Activated CD8-positive, alpha-beta T cell treated with anti-CD3 and anti-CD28 coated beads, Interleukin-2, amount 10 ng/mL, durations not matched to agents 7 days and 5 days (primary cell): ENCODE measurements at regions not wholly inside any gene's neighbourhood (a gene's known extent, or its start where the extent isn't known, plus 50 kb on each side); places are given as distances from the start of the nearest gene placed in this dataset.
"Not testable (repeated sequence)": the region's sequence is repeated elsewhere in the genome, so short reads cannot be mapped to it uniquely, and the experiment has no call there.

ENCODE experiments used
- ATAC-seq: fragments of 150-1000 bp; cut with Tn5 transposase; one replicate; pipeline ENCODE4 v1.10.0; 2021; ENCODE audit warnings: moderate library complexity
- CTCF ChIA-PET: fragments of 350-600 bp; sonication (Branson Sonifier 250); formaldehyde crosslinking; loops from one replicate; lab custom pipeline; 2021; ENCODE audit warnings: antibody characterized with exemption; lab: Charles Lee
- POLR2A ChIA-PET: fragments of 350-600 bp; sonication (Branson Sonifier 250); formaldehyde crosslinking; loops from one replicate; lab custom pipeline; 2021; ENCODE audit warnings: antibody characterized with exemption; lab: Charles Lee
- DNase-seq: peaks from one replicate; pipeline ENCODE4 v3.0.0-alpha.2; 2020
- H3K27ac Mint-ChIP-seq: one replicate; pipeline ENCODE4 v1.8.0; 2021; ENCODE audit warnings: mild to moderate bottlenecking, mixed read lengths
- H3K27me3 Mint-ChIP-seq: one replicate; pipeline ENCODE4 v1.8.0; 2021; ENCODE audit warnings: low read depth, mixed read lengths
- H3K36me3 Mint-ChIP-seq: one replicate; pipeline ENCODE4 v1.8.0; 2021; ENCODE audit warnings: low read depth, mixed read lengths
- H3K4me1 Mint-ChIP-seq: one replicate; pipeline ENCODE4 v1.8.0; 2021; ENCODE audit warnings: low read depth, mixed read lengths
- H3K4me3 Mint-ChIP-seq: one replicate; pipeline ENCODE4 v1.8.0; 2021; ENCODE audit warnings: mild to moderate bottlenecking, mixed read lengths
- H3K9me3 Mint-ChIP-seq: one replicate; pipeline ENCODE4 v1.8.0; 2022; ENCODE audit warnings: mixed read lengths; ENCODE audit not compliant: insufficient read depth

DNA sequence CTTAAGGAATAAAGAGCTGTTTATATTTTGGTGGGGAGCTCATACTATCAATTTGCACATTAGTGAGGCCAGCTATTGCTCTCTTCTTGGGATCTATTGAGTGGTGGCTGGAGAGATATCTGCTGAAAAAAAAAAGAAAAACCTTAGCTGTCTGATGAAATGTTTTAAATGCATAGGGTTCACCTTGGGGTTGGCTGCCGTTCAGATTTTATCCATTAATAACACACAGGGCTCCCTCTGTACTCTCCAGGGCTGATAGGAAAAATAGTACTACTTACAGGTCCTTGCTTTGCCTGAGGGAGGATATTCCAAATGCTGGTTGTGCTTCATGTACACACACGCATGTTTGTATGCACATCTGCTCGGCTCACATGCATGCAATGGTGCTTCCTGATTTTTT is 803.7 kb downstream of the MCTP2 start:
- H3K4me3 Mint-ChIP-seq: no peak overlapping the region
- H3K27me3 Mint-ChIP-seq: no peaks in the 10 kb centered on the region
- no peak for DNase-seq
- POLR2A ChIA-PET: no interaction called here
- ATAC-seq: no peak
- H3K9me3 Mint-ChIP-seq: no peaks in the 10 kb centered on the region
- H3K36me3 Mint-ChIP-seq: no peaks in the 10 kb centered on the region
- no peak overlapping the region for H3K27ac Mint-ChIP-seq
- CTCF ChIA-PET: no interaction called here
- no peaks in the 10 kb centered on the region for H3K4me1 Mint-ChIP-seq

DNA sequence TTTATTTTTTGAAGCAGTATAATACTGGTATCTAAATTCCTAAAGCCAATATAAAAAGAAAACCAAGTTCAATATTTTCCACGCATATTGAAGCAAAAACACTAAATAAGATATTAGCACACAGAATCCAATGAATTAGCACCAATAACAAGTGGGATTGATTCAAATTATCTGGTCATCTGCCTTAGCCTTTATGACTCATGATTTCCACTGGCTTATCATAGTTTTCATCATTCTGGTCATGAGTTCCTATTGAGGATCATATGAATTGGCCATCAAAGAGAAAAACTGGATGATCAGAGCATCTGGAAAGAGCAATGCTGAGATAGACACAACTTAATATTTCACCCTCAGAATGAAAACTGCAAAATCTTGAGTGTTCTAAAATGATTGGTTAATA is 809.9 kb downstream of the MCTP2 start:
- no peaks in the 10 kb centered on the region for H3K36me3 Mint-ChIP-seq
- no peaks in the 10 kb centered on the region for H3K9me3 Mint-ChIP-seq
- no peaks in the 10 kb centered on the region for H3K27me3 Mint-ChIP-seq
- no peak overlapping the region for H3K4me3 Mint-ChIP-seq
- no peak for DNase-seq
- H3K27ac Mint-ChIP-seq: no peak overlapping the region
- H3K4me1 Mint-ChIP-seq: no peaks in the 10 kb centered on the region
- CTCF ChIA-PET: no interaction called here
- POLR2A ChIA-PET: no interaction called here
- ATAC-seq: no peak

DNA sequence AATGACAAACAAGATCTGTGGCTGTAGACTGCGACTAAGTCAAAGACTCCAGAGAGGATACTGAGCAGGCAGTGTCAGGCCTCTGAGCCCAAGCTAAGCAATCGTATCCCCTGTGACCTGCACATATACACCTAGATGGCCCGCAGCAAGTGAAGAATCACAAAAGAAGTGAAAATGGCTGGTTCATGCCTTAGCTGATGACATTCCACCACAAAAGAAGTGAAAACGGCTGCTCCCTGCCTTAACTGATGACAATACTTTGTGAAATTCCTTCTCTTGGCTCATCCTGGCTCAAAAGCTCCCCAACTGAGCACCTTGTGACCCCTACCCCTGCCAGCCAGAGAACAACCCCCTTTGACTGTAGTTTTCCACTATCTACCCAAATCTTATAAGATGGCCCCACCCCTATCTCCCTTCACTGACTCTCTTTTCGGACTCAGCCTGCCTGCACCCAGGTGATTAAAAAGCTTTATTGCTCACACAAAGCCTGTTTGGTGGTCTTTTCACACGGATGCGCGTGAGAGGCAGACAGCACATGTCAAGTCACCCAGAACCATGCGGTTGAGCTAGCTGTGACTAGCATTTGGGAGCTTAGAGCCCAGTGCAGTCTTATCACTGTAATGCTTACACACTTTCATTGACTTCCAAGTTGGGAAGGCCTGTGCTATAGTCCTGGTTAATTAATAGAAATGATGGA is 812.0 kb downstream of the MCTP2 start:
- ATAC-seq: not testable (repeated sequence)

DNA sequence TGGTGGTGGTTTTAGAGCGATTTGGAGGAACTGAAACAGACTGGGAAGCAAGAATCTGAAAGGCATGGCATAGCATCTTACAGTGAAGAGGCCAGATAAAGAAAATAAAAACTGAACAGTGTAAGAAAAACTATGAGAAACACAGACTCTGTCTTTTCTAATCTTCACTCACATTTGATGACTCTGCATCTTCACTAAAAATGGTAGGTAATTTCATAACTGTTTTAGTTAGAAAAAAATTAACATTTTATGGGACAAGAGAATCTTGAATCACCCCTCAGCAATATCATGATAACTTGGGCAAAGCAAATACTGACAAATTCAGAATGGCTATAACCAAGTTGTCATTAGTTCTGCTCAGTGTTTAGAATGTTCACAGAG is 812.6 kb downstream of the MCTP2 start:
- ATAC-seq: no peak
- peaks cover 6% of the 10 kb centered on the region for H3K9me3 Mint-ChIP-seq
- H3K4me3 Mint-ChIP-seq: no peak overlapping the region
- H3K36me3 Mint-ChIP-seq: no peaks in the 10 kb centered on the region
- H3K27ac Mint-ChIP-seq: no peak overlapping the region
- ChIA-PET POLR2A (no interaction called here), CTCF (no interaction called here)
- H3K27me3 Mint-ChIP-seq: no peaks in the 10 kb centered on the region
- H3K4me1 Mint-ChIP-seq: no peaks in the 10 kb centered on the region
- DNase-seq: no peak

More for the DNA sequence above, 812.0 kb downstream of the MCTP2 start:
- POLR2A ChIA-PET, DNase-seq, H3K4me1 Mint-ChIP-seq, H3K36me3 Mint-ChIP-seq, H3K27ac Mint-ChIP-seq, H3K9me3 Mint-ChIP-seq, CTCF ChIA-PET, H3K4me3 Mint-ChIP-seq, H3K27me3 Mint-ChIP-seq: not testable (repeated sequence)

DNA sequence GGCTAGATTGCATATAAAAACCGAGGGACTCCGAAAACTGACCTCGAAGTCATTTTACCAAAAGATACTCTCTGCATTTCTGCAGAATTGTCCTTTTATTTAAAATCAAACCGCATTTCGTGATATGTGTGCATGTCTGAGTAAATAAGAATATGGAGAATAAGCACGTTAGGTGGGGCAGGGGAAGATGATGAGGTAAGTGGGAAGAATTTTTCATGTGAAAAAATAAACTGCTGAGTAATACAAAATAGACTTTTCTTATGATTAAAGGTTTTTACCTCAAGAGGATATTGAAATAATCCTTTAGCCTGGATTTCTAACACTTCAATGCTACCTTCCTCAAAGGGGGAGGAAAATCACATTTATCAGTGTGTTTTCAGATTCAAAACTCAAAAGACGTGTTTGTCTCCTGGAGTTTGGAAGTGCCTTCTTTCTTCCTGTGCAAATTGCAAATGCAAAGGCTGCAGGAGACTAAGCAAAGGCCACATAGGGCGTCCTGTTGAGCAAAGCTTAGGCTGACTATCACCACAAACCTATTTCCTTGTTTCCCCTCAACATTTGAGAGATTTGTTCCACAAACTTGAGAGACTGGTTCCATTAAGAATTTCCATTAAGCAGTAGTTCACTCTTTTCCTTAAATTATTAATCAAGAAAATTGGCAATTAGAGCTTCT is 813.5 kb downstream of the MCTP2 start:
- POLR2A ChIA-PET: no interaction called here
- H3K27me3 Mint-ChIP-seq: no peaks in the 10 kb centered on the region
- DNase-seq (no peak), ATAC-seq (no peak)
- no peaks in the 10 kb centered on the region for H3K36me3 Mint-ChIP-seq
- no peak overlapping the region for H3K4me3 Mint-ChIP-seq
- CTCF ChIA-PET: no interaction called here
- H3K27ac Mint-ChIP-seq: no peak overlapping the region
- H3K9me3 Mint-ChIP-seq: peaks cover 6% of the 10 kb centered on the region
- no peaks in the 10 kb centered on the region for H3K4me1 Mint-ChIP-seq

DNA sequence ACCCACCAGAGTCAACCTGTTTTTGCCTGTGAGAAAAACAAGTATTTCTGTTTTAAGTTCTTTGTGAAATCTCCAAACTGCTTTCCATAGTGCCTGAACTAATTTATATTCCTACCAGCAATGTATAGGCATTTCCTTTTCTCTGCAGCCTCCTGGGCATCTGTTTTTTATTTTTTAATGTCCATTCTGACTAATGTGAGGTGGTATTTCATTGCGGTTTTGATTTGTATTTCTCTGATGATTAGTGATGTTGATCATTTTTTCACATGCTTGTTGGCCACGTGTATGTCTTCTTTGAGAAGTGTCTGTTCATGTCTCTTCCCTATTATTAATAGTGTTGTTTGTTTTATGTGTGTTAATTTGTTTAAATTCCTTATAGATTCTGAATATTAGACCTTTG is 820.5 kb downstream of the MCTP2 start:
- Mint-ChIP-seq H3K9me3 (peaks cover 15% of the 10 kb centered on the region), H3K36me3 (no peaks in the 10 kb centered on the region), H3K27me3 (no peaks in the 10 kb centered on the region), H3K27ac (no peak overlapping the region), H3K4me1 (no peaks in the 10 kb centered on the region), H3K4me3 (no peak overlapping the region)
- ChIA-PET POLR2A (no interaction called here), CTCF (no interaction called here)
- ATAC-seq (no peak), DNase-seq (no peak)

DNA sequence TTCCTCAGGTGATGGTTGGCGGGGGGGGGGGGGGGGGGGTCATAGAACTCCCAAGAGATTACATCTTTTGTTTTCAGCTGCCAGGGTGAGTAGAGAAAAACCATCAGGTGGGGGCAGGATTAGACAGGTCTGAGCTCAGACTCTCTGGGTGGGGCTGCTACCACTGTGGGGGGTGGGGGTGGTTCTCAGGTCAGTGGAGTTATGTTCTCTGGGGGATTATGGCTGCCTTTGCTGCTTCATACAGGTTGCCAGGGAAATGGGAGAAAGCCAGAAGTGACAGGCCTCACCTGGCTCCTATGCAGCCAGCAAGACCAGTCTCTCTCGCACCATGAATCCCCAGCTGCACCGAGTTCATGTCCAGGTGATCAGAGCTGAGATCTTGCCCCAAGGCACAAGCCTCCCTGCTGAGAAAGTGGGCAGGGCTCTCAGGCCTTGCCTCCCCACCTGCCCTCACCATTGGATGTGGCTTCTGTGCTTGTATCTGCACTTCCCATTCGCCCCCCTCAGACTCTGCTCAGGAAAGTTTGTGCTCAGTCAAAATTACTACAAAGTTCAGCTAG is 828.1 kb downstream of the MCTP2 start:
- H3K4me3 Mint-ChIP-seq: no peak overlapping the region
- ChIA-PET CTCF (no interaction called here), POLR2A (no interaction called here)
- ATAC-seq (no peak), DNase-seq (no peak)
- H3K9me3 Mint-ChIP-seq: peaks cover 28% of the 10 kb centered on the region
- H3K36me3 Mint-ChIP-seq: no peaks in the 10 kb centered on the region
- H3K27me3 Mint-ChIP-seq: no peaks in the 10 kb centered on the region
- no peak overlapping the region for H3K27ac Mint-ChIP-seq
- H3K4me1 Mint-ChIP-seq: no peaks in the 10 kb centered on the region

DNA sequence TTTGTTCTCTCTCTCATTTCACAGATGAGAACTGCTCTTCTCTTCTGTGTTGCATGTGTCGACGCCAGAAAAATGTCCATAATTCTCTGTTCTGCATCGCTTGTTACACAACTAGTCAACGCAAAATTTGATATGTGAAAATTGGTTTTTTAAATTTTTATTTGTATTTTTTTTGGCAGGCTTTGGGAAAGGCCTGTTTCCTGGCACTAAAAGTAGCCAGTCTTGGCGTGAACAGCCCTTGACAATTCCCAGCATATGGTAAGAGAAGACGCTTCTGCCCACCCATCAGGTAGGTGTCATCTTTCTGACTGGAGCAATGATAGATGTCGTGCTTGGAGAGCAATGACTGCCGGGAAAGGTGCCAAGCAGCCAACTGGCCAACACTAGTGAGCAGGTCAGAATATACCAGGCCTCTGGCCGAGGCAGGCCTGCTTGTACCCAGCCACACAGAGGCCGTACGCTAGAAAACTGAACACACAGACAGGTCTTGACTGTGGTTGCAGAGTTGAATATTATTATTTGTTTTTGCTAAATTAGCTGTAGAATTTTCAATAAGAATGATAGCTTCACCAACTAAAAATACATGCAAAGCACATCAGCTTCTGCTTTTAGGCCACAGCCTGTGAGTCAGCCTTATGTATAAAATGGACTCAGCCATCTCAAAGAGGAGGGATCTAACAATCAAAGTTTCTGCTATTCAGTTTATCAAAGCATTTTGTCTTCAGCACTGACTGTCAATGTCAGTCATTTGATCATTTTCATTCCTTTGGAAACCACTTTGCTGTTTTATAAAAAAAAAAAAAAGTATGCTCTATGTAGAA is 837.5 kb downstream of the MCTP2 start:
- Mint-ChIP-seq H3K27ac (no peak overlapping the region), H3K36me3 (no peaks in the 10 kb centered on the region), H3K9me3 (peaks cover 6% of the 10 kb centered on the region), H3K27me3 (no peaks in the 10 kb centered on the region), H3K4me3 (no peak overlapping the region), H3K4me1 (no peaks in the 10 kb centered on the region)
- CTCF ChIA-PET: no interaction called here
- POLR2A ChIA-PET: no interaction called here
- no peak for DNase-seq
- no peak for ATAC-seq

DNA sequence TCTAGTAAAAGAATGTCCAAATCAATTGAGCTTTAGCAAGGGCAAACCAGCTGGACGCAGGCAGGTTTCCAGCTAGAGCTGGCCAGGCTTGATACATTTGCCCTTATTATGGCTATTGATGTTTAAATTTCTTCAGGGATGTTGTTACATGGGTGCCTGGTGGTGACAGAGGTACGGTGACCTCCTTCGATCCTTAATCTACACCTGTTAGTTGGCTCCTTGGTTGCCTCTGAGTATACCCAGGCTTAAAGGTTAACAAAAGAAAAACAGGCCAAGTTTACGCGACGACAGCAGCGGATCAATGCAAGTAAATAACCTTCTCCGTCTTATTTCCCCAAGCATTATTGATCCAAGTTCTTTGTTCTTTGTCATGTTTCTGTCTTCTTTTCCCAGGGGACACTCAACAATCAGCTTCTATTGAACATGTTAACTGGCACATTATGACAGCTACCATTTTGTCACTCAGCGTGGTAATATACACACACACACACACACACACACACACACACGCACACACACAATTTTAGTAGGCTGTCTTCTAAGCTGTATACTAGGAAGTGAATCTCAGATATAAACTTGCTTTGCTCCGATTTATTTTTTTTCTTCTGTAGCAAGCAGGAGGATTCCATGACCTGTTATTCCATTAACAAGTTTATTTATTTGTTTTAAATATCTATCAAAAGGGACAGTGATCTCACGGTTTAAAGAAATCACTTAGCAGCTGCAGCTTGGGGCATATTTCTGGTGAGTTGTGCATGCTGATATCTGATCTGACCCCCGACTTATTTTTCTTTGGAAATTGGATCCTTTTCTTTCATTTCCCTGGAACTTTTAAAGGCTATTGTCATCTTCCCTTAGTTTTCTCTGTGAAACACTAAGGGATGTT is 844.7 kb downstream of the MCTP2 start:
- Mint-ChIP-seq H3K36me3 (no peaks in the 10 kb centered on the region), H3K9me3 (peaks cover 4% of the 10 kb centered on the region), H3K4me1 (no peaks in the 10 kb centered on the region), H3K4me3 (no peak overlapping the region), H3K27ac (no peak overlapping the region), H3K27me3 (no peaks in the 10 kb centered on the region)
- no peak for ATAC-seq
- no peak for DNase-seq
- ChIA-PET CTCF (no interaction called here), POLR2A (no interaction called here)

DNA sequence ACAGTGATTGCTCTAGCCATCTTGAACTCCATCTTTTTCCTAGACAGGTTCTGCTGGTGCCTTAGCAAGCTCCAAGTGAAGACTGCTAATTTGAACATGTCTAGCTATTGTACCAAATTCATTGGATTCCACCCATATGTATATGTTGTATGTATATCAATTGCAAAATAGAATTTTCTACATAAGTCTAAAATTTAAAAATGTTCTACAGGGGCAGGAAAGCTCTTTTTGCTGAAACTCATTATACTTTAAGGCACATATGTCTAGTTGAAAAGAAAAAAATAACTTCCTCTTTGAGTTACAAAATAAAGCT is 845.3 kb downstream of the MCTP2 start:
- H3K36me3 Mint-ChIP-seq: no peaks in the 10 kb centered on the region

DNA sequence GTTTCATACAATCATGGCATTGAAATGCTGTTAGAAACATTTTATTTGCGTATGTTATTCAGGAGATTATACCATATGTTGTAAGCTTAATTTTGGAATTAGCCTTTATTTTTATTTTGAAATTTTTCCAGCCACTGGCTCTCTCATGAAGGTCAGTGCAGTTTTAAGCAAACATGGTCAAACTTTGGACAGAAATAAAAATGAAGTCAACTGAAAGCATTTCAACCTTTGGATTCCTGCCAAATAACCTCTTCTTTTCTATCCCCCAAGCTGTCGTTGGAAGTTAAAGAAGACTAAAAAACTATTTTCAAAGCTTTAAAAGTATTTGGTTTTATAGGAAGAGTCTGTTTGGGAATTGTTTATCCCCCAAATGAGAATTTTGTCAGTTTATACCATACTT is 846.6 kb downstream of the MCTP2 start:
- ATAC-seq (no peak), DNase-seq (no peak)
- Mint-ChIP-seq H3K27ac (no peak overlapping the region), H3K9me3 (peaks cover 4% of the 10 kb centered on the region), H3K36me3 (no peaks in the 10 kb centered on the region), H3K4me1 (no peaks in the 10 kb centered on the region), H3K4me3 (no peak overlapping the region), H3K27me3 (no peaks in the 10 kb centered on the region)
- CTCF ChIA-PET: no interaction called here
- POLR2A ChIA-PET: no interaction called here

More for the DNA sequence above, 845.3 kb downstream of the MCTP2 start:
- Mint-ChIP-seq H3K4me3 (no peak overlapping the region), H3K27me3 (no peaks in the 10 kb centered on the region), H3K4me1 (no peaks in the 10 kb centered on the region), H3K27ac (no peak overlapping the region), H3K9me3 (peaks cover 4% of the 10 kb centered on the region)
- ATAC-seq (no peak), DNase-seq (no peak)
- ChIA-PET POLR2A (no interaction called here), CTCF (no interaction called here)
